Neural progenitor cell (in vitro differentiated cells): ENCODE measurements at regions not wholly inside any gene's neighbourhood (a gene's known extent, or its start where the extent isn't known, plus 50 kb on each side); places are given as distances from the start of the nearest gene placed in this dataset.

Experiments used
- EZH2 ChIP-seq: fragments of 200-600 bp; sonication (generic); IDR thresholded peaks from 2 replicates; pipeline ENCODE4 v1.6.1; 2017; ENCODE audit warnings: antibody characterized with exemption, mild to moderate bottlenecking, moderate library complexity
- TF ChIP-seq, protein P1 (sequence below): fragments of 200-600 bp; sonication (generic); IDR thresholded peaks from 2 replicates; pipeline ENCODE4 v1.5.1; 2017; ENCODE audit warnings: antibody characterized with exemption, mild to moderate bottlenecking

DNA sequence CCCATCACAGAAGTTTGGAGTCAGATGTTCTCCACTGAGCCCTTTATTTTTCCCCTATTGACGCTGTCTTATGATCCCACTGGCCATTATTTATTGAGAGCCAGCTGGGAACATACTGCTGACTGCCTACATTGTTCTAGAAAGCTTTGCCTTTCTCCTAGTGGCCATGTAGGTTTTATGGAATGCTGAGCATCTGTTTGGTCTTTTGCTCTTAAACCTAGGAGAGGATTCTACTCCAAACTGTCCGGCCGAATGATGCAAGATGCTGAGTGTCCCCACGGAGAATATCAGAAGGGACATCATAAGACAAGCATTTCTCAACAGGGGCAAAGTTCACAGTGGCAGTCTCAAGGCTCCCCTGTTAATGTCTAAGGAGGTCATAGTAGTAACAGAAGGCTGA is 171.4 kb downstream of the ARRDC4 start:
- TF ChIP-seq, protein P1, sequence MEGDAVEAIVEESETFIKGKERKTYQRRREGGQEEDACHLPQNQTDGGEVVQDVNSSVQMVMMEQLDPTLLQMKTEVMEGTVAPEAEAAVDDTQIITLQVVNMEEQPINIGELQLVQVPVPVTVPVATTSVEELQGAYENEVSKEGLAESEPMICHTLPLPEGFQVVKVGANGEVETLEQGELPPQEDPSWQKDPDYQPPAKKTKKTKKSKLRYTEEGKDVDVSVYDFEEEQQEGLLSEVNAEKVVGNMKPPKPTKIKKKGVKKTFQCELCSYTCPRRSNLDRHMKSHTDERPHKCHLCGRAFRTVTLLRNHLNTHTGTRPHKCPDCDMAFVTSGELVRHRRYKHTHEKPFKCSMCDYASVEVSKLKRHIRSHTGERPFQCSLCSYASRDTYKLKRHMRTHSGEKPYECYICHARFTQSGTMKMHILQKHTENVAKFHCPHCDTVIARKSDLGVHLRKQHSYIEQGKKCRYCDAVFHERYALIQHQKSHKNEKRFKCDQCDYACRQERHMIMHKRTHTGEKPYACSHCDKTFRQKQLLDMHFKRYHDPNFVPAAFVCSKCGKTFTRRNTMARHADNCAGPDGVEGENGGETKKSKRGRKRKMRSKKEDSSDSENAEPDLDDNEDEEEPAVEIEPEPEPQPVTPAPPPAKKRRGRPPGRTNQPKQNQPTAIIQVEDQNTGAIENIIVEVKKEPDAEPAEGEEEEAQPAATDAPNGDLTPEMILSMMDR: no peak
- no peak for TF ChIP-seq EZH2
